ENCODE measurements at regions not wholly inside any gene's neighbourhood (a gene's known extent, or its start where the extent isn't known, plus 50 kb on each side); places are given as distances from the start of the nearest gene placed in this dataset.

DNA sequence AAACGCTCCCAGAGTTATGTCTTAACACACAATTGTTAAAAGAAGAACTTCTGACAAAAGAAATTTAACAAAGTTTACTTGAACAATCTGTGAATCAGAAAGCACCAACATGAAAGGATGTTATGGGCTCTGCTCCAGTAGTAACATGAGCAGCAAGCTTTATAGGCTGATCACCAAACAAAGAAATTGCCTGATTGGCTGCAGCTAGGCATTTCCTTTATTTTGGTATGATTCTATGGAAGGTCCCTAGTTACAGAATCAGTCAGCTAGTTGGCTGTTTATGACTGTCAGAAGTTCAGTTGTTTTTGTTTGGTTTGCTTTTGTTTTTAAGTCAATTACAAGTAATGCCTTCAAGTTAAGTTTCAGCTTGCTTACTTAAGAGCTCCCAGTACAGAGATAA is 102.4 kb upstream of the SMC2 start:
- no peaks in the 10 kb centered on the region for H3K27me3 Mint-ChIP-seq
- H3K27ac Mint-ChIP-seq: peak overlapping the region; percentile 63
- POLR2A ChIA-PET: interaction anchor here (1.3 kb wide), 1 partner anchor 102 kb away, joined by 5 read pairs; the partner anchor contains the start of gene SMC2
- CTCF ChIA-PET: no interaction called here
- DNase-seq: no peak
- H3K9me3 Mint-ChIP-seq: no peaks in the 10 kb centered on the region
- H3K4me3 Mint-ChIP-seq: peak overlapping the region; percentile 34
- H3K36me3 Mint-ChIP-seq (ENCODE audit: low read depth): no peaks in the 10 kb centered on the region
- H3K4me1 Mint-ChIP-seq: peaks cover 18% of the 10 kb centered on the region

DNA sequence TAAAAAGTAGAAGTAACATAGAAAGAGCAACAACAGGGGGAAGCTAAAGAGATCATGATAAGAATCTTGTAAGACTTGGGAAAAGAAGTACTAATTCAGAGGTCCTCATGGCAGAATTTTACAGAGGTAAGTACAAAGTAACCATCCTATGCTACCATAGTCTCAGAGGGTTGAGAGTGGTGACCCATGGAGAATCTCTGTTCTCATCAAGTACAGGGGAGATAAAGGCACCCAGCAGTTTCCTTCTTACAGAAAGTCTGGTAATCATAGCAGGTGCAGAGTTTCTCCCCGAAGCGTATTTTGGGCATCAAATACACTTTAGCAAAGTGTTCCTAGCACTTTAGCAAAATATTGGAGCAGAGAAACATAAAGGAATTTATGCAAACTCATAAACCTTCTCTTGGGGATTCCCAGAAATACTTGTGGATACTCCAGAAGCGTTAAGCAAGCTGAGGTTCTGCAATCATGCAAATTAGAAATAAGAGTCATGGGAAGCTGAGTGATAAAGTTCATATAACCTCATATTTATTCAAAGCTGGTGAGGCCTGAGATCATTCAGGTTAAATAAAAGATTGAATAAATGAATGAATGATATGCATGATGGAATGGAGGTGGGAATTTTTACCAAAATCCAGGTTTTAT is 101.0 kb upstream of the SMC2 start:
- no peaks in the 10 kb centered on the region for H3K9me3 Mint-ChIP-seq
- H3K4me3 Mint-ChIP-seq: no peak overlapping the region
- peaks cover 18% of the 10 kb centered on the region for H3K4me1 Mint-ChIP-seq
- H3K27me3 Mint-ChIP-seq: no peaks in the 10 kb centered on the region
- no peak overlapping the region for H3K27ac Mint-ChIP-seq
- ChIA-PET POLR2A (no interaction called here), CTCF (no interaction called here)
- no peak for DNase-seq
- no peaks in the 10 kb centered on the region for H3K36me3 Mint-ChIP-seq (ENCODE audit: low read depth)

DNA sequence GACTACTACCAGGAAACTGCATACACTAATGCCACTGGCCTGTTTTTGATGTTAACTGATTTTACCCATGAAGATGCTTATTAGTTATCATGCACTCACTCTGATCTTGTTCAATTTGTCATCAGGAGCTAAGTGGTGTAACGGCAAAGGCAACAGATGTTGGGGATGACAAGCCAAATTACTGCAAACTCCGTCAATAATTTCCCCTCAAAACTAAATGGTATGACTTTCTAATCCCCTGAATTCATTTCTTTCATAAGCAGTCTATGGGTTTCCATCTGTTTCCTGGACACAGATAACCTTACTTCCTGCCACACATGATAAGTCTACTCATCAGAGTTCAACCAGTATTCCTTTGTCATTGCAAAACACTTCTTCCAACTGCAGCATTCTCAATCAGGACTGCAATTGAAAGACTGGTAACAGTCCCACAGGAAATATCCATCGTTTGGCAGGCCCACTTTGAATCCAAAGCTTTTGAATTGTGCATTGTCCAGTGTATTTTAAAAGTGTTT is 96.2 kb upstream of the SMC2 start:
- no peaks in the 10 kb centered on the region for H3K36me3 Mint-ChIP-seq (ENCODE audit: low read depth)

DNA sequence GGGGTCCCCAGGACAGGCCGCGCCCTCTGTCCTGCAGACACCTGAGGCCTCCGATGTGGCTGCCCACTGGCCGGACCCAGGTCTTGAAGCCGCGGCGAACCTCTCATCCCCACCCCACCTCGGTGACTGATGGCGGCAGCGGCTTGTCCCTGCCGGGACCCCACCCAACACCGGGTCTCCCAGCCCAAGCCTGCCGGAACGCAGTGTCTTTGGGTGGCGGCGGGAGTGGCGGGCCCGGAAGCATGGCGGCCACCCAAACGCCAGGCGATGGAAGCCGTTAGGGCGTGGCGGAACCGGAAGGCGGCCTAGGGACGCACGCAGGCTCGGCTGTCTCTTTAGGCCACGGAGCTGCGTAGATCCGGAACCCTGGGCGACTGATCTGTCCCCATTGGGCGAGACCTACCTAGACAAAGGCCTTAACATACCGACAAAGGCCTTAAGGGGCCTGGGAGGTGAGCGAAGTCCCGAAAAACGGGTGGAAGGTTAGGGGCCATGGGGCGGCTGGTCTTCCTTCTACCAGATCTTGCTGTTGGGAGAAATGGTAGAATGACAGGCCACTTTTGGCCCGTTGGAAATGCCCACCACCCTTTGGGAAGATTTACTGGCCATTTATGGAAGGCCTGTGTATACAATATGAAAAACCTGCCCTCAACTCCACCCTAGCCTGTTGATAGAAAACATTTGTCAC is 94.6 kb upstream of the SMC2 start:
- no peaks in the 10 kb centered on the region for H3K9me3 Mint-ChIP-seq
- no peaks in the 10 kb centered on the region for H3K4me1 Mint-ChIP-seq
- no peak overlapping the region for H3K27ac Mint-ChIP-seq
- no peak for DNase-seq
- no peak overlapping the region for H3K4me3 Mint-ChIP-seq
- POLR2A ChIA-PET: no interaction called here
- CTCF ChIA-PET: no interaction called here
- no peaks in the 10 kb centered on the region for H3K36me3 Mint-ChIP-seq (ENCODE audit: low read depth)
- H3K27me3 Mint-ChIP-seq: no peaks in the 10 kb centered on the region

More for the DNA sequence above, 96.2 kb upstream of the SMC2 start:
- ChIA-PET POLR2A (no interaction called here), CTCF (no interaction called here)
- no peak overlapping the region for H3K4me3 Mint-ChIP-seq
- no peaks in the 10 kb centered on the region for H3K27me3 Mint-ChIP-seq
- no peak overlapping the region for H3K27ac Mint-ChIP-seq
- H3K4me1 Mint-ChIP-seq: no peaks in the 10 kb centered on the region
- no peak for DNase-seq
- H3K9me3 Mint-ChIP-seq: no peaks in the 10 kb centered on the region

DNA sequence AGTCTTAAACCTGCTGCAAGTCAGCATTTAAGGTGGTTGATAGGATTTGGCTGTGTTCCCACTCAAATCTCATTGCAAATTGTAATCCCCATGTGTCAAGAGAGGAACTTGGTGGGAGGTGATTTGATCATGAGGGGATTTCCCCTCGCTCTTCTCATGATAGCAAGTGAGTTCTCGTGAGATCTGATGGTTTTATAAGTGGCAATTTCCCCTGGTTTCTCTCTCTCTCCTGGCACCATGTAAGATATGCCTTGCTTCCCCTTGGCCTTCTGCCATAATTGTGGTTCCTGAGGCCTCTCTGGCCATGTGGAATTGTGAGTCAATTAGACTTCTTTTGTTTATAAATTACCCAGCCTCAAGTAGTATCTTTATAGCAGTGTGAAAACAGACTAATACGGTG is 84.3 kb upstream of the SMC2 start:
- no peaks in the 10 kb centered on the region for H3K9me3 Mint-ChIP-seq
- DNase-seq: no peak
- ChIA-PET CTCF (no interaction called here), POLR2A (no interaction called here)
- no peak overlapping the region for H3K27ac Mint-ChIP-seq
- H3K4me1 Mint-ChIP-seq: no peaks in the 10 kb centered on the region
- H3K27me3 Mint-ChIP-seq: no peaks in the 10 kb centered on the region
- no peaks in the 10 kb centered on the region for H3K36me3 Mint-ChIP-seq (ENCODE audit: low read depth)
- H3K4me3 Mint-ChIP-seq: no peak overlapping the region

DNA sequence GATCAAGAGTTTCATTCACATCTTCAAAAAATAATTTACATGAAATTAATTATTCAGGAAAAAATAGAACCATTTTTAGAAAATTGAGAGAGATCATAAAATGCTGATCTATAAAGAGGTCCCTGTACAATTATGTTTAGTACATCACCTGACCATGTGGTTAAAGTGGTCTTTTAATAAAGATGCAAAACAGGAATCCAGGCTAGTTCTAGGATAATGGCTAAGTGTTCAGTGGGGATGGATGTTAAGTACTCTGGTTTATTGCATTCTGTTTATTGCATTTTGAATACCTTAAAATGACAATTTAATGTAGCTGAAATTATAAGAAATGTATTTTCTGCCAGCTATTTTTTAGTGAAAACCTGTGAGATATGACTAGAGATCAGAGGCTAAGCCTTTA is 72.0 kb upstream of the SMC2 start:
- H3K36me3 Mint-ChIP-seq (ENCODE audit: low read depth): no peaks in the 10 kb centered on the region
- no peaks in the 10 kb centered on the region for H3K27me3 Mint-ChIP-seq
- H3K4me1 Mint-ChIP-seq: no peaks in the 10 kb centered on the region
- ChIA-PET POLR2A (no interaction called here), CTCF (no interaction called here)
- no peak for DNase-seq
- no peak overlapping the region for H3K27ac Mint-ChIP-seq
- no peak overlapping the region for H3K4me3 Mint-ChIP-seq
- no peaks in the 10 kb centered on the region for H3K9me3 Mint-ChIP-seq

DNA sequence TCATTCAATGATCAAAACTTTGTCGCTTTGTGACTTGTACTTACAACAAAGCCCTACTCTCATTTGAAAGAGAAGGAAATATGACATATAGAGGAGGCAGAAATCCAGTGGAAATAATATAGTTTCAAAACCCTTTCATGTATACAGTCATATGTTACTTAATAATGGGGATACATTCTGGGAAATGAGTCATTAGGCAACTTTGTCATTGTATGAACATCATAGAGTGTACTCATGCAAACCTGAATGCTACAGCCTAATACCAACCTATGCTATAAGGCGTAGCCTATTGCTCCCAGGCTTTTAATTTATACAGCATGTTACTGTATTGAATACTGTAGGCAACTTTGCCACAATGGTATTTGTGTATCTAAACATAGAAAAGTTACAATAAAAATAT is 69.0 kb upstream of the SMC2 start:
- H3K27me3 Mint-ChIP-seq: no peaks in the 10 kb centered on the region
- no peaks in the 10 kb centered on the region for H3K36me3 Mint-ChIP-seq (ENCODE audit: low read depth)
- POLR2A ChIA-PET: no interaction called here

DNA sequence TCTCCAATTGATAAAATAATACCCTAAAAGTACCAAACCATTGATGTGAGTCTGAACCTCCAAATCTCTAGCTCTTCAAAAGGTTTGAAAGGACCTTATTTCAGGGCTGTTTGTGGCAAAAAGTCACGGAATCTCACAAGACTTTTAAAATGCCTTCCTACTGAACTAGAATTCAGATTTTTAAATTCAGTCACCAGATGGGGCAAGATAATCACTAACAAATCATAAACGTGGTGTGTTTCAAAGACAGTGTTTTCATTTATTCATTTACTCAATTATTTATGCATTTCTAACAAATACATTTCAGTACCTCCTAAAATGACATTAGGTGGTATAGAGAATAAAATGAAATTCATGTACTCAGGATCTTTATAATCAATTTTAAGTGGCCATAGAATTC is 68.2 kb upstream of the SMC2 start:
- Mint-ChIP-seq H3K36me3 (ENCODE audit: low read depth) (no peaks in the 10 kb centered on the region), H3K27me3 (no peaks in the 10 kb centered on the region), H3K4me3 (no peak overlapping the region), H3K4me1 (peaks cover 9% of the 10 kb centered on the region), H3K9me3 (no peaks in the 10 kb centered on the region), H3K27ac (no peak overlapping the region)
- DNase-seq: no peak
- POLR2A ChIA-PET: no interaction called here
- CTCF ChIA-PET: no interaction called here

More for the DNA sequence above, 69.0 kb upstream of the SMC2 start:
- Mint-ChIP-seq H3K27ac (no peak overlapping the region), H3K4me3 (no peak overlapping the region), H3K9me3 (no peaks in the 10 kb centered on the region), H3K4me1 (peaks cover 9% of the 10 kb centered on the region)
- CTCF ChIA-PET: no interaction called here
- no peak for DNase-seq

DNA sequence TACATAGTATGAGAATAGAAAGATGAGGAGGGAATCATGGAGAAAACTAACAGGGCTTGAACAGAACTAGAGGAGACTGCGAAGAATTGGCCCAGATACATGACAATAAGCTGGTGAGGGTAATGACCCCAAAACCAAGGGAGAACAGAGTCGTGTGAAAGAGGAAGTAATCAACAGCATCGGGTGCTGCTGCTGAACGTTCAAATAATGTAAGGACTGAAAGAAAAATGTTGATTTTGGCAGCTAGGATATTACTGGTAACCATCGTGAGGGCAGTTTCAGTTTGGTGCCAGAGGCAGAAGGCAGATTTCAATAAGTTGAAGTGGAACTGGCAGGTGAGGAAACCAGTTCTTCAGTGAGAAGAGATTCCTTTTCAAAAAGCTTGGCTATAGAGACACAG is 66.8 kb upstream of the SMC2 start:
- H3K36me3 Mint-ChIP-seq (ENCODE audit: low read depth): no peaks in the 10 kb centered on the region
- ChIA-PET POLR2A (no interaction called here), CTCF (no interaction called here)
- H3K27me3 Mint-ChIP-seq: no peaks in the 10 kb centered on the region
- H3K9me3 Mint-ChIP-seq: no peaks in the 10 kb centered on the region
- no peak overlapping the region for H3K4me3 Mint-ChIP-seq
- peaks cover 9% of the 10 kb centered on the region for H3K4me1 Mint-ChIP-seq
- H3K27ac Mint-ChIP-seq: no peak overlapping the region
- no peak for DNase-seq

DNA sequence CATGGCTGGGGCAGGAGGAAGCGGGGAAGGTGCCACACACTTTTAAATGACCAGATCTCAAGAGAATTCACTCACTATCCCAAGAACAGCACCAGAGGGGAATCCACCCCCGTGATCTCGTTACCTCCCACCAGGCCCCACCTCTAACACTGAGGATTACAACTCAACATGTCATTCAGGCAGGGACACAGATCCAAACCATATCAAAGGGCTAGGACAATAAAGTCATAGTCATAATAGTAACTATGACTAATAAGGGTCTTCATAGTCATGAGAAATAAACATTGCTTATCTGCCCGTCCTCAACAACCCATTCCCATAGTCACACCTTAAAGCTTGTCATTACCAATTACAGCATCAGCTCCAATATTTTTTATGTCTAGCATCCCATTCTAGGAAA is 65.3 kb upstream of the SMC2 start:
- Mint-ChIP-seq H3K4me3 (no peak overlapping the region), H3K27ac (no peak overlapping the region), H3K9me3 (no peaks in the 10 kb centered on the region), H3K4me1 (peaks cover 9% of the 10 kb centered on the region), H3K36me3 (ENCODE audit: low read depth) (no peaks in the 10 kb centered on the region), H3K27me3 (peaks cover 4% of the 10 kb centered on the region)
- no peak for DNase-seq
- POLR2A ChIA-PET: interaction anchor here (0.6 to 1.1 kb wide), 2 partner anchors 65 to 68 kb away, joined by 3 to 4 read pairs; partner anchors contain the start of gene SMC2
- CTCF ChIA-PET: no interaction called here

Data from activated CD4-positive, alpha-beta memory T cell treated with anti-CD3 and anti-CD28 coated beads, Interleukin-2, amount 10 ng/mL, durations not matched to agents 7 days and 5 days (primary cell).